GM21529 (cell line): ENCODE measurements at regions not wholly inside any gene's neighbourhood (a gene's known extent, or its start where the extent isn't known, plus 50 kb on each side); places are given as distances from the start of the nearest gene placed in this dataset.
"Not testable (repeated sequence)": the region's sequence is repeated elsewhere in the genome, so short reads cannot be mapped to it uniquely, and the experiment has no call there.

Source experiments
- ATAC-seq: cut with Tn5 transposase; IDR thresholded peaks from one replicate; pipeline ENCODE4 v1.9.1; 2021; ENCODE audit not compliant: unreplicated experiment

DNA sequence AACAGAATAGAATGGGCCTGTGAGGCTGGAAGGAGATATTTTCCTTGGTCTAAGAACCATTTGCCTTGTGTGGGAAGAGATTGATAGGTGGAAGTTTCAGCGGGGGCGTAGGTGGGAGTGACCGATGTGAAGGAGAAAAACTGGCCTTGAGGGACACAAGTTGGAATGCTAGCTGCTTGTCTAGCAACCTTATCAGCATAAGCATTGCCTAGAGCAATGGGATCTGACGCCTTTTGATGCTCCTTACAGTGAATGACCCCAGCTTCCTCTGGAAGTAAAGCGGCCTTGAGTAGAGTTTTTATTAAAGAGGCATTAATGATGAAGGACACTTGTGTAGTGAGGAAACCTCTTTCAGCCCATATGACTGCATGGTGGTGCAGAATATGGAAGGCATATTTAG, 843.8 kb upstream of the ANO3 start:
- not testable (repeated sequence) for ATAC-seq

GRCh38 chr11:25501426-25501825, 830.5 kb upstream of the ANO3 start:
- not testable (repeated sequence) for ATAC-seq

DNA sequence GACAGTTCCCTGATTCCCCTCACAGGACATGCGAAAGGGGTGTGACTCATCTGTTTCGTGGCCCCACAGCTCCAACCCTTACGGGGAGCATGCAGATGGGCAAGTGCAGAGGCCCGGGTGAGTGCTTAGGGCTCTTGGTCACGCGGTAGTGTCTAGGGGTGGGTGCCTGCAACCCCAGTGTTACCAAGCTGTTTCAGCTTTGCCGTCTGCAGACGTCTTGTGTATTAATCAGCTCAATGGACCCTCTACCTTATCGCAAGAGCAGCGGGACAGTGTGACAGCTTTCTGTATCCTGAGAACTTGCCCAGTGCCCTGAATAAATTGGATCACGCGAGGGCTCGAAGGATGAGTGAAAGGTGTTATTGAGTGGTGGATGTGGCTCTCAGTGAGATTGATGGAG, 816.4 kb upstream of the ANO3 start:
- no peak for ATAC-seq

GRCh38 chr11:25520459-25520858, 811.5 kb upstream of the ANO3 start:
- ATAC-seq = no peak

- ATAC-seq = no peak
These were observed 804.1 kb upstream of the ANO3 start for GRCh38 chr11:25527841-25528240.

GRCh38 chr11:25529572-25529971, 802.4 kb upstream of the ANO3 start:
- no peak for ATAC-seq

DNA sequence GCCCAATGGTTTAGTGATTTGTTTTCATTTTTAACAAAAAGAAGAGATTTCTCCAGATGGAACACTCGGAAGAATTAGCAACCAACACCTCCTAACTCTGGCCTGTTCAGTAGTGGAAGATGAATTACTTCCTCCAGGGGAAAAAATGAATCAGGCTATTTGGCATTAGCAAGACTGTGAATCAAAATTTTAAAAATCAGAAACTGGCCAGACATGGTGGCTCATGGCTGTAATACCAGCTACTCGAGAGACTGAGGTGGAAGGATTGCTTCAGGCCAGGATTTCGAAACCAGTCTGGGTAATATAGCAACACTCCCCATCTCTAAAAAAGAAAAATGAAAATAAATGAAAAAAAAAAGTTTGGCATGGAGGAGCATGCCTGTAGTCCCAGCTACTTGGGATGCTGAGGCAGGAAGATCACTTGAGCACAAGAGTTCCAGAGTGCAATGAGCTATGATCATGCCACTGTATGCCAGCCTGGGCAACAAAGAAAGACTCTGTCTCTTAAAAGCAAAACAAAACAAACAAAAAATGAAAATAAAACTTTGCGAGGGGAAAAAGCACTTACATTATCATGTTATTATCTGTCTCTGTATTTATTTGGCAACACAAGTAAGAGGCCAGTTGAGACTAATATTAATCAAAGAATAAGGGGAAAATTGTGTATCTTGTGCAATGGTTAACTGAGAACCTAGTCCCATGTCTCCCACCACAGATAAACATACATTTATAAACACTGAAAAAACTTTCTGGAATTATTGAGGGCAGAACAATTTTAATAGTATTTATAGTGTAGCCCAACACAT, 796.3 kb upstream of the ANO3 start:
- ATAC-seq = no peak

GRCh38 chr11:25536289-25536688, 795.6 kb upstream of the ANO3 start:
- no peak for ATAC-seq

GRCh38 chr11:25537393-25537792, 794.5 kb upstream of the ANO3 start:
- ATAC-seq = no peak

GRCh38 chr11:25547292-25547691, 784.6 kb upstream of the ANO3 start:
- ATAC-seq = no peak

DNA sequence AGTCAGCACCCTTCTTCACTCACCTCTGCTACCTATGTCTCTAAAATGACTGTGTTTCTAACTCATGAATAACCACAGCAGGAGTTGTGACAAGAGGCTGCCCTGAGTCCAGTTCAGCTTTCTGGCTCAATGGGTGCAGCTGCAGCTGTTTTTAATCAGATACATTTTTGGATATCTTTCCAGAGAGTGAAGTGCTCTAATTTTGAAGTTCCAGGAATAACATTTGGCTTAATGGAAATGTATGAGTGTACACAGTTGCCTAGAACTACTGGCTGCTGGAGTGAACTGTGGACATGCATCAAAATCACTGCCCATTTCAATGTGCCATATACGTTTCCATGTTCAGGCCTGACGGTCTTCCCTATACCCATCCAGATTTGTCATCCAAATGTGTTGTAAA, 769.5 kb upstream of the ANO3 start:
- no peak for ATAC-seq

DNA sequence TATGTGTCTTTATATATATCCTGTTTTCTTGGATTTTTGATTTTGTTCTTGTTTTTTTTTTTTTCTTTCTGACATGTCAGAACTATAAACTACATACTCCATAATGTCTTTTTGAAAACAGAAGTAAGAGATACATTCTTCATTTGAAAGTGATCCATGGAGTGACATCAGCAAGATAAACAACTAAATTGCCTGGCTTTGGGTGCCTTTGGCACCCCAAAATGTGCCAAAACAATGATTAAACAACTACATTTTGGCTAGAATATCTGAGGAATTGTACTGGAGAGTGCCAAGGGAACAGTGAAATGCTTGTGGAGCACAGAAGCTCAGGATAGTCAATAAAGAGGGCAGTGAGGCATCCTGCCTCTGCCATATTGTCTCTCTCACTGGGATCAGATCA, 766.1 kb upstream of the ANO3 start:
- ATAC-seq = no peak

DNA sequence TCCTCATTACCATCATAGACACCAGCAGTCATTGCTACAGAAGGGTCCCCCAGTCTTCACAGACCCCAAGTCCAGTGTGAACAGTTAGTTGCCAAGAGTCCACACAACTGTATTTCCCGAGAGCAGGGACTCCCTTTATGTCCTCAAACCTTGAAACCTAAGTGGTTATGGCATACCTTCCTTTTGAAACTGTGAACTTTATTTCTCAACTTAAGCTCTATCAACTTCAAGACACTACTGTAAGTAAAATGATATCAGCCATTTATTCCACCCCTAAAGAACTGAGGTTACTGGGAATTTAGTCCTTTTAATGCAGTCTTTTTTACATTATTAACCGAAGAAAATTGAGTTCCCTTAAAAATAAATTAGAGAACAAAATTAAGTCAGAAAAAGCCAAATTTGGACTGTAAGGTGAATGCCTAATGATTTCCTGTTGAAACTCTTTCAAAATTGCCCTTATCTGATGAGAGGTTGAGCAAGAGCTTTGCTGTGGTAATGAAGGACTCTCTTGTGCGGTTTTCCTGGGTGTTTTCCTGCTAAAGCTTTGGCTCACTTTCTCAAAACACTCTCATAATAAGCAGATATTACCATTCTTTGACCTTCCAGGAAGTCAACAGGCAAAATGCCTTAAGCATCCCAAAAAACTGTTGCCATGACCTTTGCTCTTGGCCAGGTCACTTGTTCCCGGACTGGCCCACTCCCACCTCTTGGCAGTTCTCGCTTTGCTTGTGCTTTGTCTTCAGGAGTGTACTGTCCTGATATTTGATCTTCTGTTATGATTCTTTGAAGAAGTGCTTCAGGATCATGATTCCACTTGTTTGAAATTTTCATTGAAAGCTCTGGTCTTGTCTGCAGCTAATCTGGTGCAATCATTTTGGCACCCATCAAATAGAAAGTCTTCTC, 765.4 kb upstream of the ANO3 start:
- ATAC-seq = no peak

DNA sequence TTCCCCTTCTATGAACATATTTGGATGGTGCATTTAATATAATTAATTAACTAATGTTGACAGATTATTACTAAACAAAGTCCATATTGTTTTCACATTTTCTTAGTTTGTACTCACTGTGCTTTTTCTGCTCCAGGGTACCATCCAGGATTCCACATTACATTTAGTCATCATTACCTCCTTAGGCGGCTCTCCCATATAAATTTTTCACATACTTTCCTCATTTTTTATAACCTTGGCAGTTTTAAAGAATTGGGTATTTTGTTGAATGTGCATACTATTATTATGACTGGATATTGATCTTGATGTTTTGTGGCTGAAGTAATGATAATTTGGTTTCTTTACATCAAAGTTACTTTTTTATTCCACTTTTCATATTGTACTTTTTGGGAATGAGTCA, 755.6 kb upstream of the ANO3 start:
- ATAC-seq = no peak

- not testable (repeated sequence) for ATAC-seq
These were observed 752.4 kb upstream of the ANO3 start for GRCh38 chr11:25579554-25579953.

- ATAC-seq = no peak
These were observed 748.3 kb upstream of the ANO3 start for GRCh38 chr11:25583596-25583995.

DNA sequence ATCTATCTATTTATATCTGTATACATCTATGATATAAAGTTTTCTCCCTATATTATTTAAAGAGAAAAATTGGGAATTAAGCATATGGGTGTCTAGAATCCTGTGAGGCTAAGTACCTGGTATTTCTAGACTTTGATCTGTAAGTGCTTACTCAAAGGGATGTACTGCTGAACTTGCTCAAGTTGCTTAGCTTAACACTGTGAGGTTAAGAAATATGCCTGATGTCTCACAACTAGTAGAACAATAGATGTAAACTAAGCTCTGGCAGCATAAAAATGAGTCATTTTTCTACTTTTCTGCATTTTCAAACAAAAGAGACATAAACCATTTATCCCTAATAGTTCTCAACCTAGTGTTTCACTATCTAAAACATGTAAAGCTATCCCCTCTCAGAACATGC, 744.4 kb upstream of the ANO3 start:
- no peak for ATAC-seq

- ATAC-seq = no peak
These were observed 738.7 kb upstream of the ANO3 start for GRCh38 chr11:25593221-25593620.

DNA sequence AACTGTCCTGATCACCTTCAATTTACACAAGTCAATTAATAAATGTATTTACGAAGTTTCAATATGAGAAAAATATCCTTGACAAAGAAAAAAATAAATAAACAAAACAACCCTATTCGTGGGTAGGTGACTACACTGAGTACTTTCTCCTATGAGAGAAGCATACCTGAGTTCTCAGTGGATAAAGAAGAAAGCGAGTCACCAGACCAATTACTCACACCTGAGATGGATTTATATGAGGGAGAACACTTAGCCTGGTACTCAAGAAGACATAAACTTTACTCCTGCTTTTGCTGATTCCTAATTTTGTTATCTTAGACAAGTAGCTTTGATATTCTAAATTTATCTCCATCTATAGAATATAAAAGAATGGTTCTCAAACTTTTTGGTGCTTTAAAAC, 735.2 kb upstream of the ANO3 start:
- no peak for ATAC-seq

DNA sequence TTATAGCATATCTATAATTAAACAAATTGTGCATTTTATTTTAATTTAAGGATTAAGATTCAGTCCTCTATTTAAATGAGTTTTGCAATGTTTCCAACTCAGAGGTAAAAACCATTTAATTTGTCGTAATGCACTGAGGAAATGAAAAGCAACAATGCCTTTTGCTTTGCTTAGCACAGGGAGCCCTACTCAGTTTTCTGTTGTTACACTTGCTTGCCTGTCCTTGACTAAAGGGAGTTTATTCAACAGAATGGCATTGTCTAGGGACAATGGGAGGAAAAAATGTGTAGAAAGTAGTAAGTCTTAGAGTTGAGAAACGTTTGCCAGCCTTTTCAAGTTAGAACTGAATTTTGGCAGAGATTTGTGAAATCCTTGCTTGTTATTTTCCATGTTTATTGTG, 734.2 kb upstream of the ANO3 start:
- ATAC-seq = no peak

DNA sequence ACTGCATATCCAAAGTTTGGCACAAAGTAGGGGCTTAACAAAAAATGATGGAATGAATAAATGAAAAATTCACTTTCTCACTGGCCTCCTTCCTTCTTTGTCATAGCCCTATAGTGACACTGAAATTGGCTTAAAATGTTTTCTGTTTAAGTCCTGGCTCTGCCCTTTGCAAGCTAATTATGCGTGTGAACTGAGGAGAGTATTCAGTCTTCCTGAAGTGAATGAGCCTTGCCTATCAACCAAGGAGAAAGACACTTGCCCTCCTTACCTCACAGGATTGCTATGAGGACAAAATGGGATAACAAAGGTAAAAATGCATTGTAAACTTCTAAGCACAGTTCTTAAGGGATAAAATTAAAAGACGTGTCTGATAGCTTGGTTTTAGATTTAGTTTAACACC, 729.8 kb upstream of the ANO3 start:
- no peak for ATAC-seq

DNA sequence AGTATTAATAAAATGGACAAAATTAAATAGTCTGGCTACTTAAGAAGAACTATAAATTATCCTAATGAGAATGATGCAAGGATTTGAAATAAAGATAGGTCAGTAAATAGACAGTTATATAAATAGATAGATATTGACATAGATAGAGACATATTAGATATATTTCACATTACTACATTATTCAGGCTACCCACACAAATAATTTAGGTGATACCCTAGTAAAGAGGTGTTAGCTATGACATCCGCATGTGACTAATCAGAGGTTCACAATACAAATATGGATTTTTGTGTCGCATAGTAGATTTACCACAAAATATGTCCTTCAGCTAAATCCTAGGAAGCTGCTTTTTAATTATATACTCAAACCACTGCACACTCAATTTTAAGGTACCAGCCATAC, 729.0 kb upstream of the ANO3 start:
- no peak for ATAC-seq
